ENCODE measurements at regions not wholly inside any gene's neighbourhood (a gene's known extent, or its start where the extent isn't known, plus 50 kb on each side); places are given as distances from the start of the nearest gene placed in this dataset.
"Not testable (repeated sequence)": the region's sequence is repeated elsewhere in the genome, so short reads cannot be mapped to it uniquely, and the experiment has no call there.

DNA sequence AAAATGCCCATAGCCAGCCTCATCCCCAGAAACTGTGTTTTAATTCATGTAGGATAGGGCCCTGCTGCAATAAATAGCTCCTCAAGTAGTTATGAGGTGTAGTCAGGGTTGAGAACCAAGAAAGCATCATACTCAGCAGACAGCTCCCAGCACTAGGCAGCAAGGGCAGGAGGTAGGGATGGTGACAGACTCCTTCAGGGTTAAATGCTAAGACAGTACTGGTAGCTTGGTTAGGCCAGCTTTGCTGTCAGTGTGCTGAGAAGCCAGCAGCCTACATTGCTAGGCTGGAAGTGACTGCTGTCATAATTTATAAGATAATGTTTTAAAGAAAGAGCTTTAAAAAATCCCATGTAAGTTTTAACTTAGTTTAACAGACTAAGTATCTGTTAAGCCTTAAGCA, 113.9 kb upstream of the IMMP2L start:
- no peak for DNase-seq

DNA sequence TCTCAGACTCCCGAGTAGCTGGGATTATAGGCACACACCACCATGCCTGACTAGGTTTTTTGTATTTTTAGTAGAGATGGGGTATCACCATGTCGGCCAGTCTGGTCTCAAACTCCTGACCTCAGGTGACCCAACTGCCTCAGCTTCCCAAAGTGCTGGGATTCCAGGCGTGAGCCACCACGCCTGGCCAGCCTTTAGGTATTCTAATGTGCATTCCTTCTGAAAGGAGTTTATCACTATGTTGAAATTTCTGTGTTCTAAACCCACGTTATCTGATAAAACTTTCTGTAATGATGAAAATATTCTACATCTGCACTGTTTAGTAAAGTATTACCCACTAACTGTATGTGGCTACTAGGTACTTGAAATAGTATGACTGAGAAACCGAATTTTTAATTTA, 110.6 kb upstream of the IMMP2L start:
- no peak for DNase-seq

DNA sequence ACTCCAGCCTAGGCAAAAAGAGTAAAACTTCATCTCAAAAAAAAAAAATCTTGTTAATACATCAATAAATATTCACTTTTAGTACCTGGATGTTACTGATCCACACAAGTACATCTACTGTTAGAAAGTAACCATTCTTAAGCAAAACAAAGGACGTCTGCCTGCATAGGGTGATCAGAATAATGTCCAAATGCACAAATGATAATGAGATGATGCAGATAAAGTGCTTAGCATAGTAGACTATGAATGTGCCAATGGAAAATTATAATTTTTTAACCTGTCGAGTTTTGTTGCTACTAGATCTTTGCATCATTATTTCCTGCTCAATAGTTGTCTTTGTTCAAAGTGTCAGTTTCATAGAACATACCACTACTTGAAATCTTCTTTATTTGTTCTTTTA, 109.6 kb upstream of the IMMP2L start:
- DNase-seq: no peak

DNA sequence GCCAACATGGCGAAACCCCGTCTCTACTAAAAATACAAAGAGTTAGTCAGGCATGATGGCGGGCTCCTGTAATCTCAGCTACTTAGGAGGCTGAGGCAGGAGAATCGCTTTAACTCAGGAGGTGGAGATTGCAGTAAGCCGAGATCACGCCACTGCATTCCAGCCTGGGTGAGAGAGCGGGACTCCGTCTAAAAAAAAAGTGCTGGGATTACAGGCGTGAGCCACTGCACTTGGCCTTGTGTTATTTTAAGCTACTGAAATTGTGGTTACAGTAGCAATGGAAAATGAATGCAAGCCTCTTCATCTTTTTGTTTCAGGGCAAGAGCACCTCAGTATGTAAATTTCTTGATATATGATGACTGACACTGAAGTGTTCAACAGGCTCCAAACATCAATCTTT, 106.4 kb upstream of the IMMP2L start:
- no peak for DNase-seq

DNA sequence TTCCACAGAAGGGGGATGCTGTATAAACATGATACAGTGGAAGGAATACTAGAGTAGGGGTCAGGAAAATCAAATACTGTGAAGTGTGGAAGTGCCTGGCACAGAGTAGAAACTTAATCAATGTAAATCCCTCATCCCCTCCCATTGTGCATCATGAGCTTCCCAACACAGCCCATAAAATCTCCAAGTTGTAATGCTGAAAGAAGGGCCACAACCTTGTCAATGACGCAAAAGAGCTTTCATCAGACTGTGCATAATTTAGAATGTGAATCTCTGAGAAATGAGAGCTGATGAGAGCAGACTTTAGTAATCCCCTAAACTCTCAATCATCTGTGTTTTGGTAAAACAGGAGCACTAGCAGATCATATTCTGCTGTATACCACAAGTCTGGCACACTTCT, 105.2 kb upstream of the IMMP2L start:
- no peak for DNase-seq

DNA sequence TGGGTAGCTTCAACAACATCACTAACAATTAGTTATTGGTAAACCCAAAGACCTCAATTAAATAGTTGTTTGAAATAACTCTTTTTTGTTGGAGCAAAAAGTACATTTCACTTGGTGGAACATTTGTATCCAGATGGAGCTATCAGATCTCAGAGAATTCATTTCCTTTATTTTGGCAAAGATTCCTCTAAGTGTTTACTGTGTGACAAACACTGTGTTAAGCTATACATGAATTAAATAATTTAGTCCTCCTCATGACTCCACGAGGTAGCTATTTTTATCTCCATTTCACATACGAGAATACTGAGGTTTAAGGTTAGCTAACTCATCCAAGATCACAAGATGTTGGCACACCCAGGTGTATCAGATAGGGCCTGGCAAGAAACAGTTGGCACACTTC, 104.0 kb upstream of the IMMP2L start:
- no peak for DNase-seq

DNA sequence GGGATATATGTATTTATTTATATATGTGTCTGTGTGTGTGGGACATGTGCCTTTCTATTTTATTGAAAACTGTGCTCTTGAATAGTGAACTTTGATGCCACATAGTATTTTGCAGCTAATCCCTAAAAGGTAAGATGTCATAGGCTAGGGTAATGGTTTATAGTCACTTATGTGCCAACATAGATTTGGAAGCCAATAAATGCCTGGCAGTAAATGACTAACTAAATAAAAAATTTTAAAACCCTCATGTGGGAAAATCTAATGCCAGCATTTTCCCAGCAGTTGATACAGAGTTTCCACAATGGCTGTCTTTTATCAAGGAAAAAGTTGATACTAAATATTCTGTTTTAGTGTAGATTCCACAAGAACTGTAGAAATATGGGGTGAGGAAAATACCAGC, 101.5 kb upstream of the IMMP2L start:
- no peak for DNase-seq

GRCh38 chr7:111662386-111662785, 100.1 kb upstream of the IMMP2L start:
- DNase-seq: no peak

DNA sequence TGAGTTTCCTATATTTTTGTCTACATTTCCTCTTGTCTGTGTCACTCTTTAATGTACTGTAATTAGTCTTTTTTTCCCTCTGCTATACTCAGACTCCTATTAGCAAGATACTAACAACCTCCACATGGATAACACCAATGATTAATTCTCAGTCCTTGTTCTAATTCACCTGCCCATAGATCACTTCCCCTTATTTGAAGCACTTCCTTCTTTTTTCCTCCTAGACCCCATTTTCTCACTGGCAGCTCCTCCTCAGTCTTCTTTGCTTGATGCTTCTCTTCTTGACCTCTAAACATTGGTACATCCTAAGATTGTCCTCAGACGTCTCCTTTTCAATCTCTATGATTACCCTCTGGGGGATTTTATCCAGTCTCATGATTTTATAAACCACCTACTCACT, 98.2 kb upstream of the IMMP2L start:
- no peak for DNase-seq

- DNase-seq: no peak
Measured at GRCh38 chr7:111658546-111658945, 96.3 kb upstream of the IMMP2L start.

DNA sequence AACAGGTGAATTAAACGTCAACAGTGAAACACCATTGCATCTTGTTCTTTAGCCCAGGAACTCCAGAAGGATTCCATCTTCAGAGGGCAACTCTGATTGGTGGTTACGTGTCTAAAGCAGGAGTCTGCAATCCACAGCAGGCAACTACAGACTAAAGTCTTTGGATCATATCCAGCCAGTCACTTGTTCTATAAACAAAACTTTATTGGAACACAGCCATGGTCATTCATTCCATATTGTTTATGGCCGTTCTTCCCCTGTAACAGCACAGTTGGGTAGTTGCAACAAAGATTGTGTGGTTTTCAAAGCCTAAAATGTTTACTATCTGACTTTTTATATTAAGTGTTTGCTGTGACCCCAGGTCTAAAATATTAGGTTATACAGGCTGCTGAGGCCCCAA, 94.7 kb upstream of the IMMP2L start:
- DNase-seq: no peak

DNA sequence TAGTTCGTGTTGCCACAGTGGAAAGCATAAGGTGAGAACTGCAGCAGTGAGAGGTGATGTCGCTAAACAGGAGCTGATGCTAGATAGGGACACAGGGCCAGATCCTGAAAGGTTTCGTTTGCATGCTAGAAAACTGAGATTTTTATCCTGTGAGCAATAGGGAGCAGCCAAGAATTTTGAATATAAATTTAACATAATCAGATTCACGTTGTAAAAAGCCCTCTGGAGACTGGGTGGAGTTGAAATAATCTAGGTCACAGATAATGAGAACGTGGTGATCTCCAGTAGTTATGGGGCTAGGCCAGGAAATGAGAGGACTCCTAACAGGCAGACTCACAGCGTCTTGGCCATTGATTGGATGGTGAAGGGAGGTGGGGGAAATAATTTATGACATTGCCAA, 92.1 kb upstream of the IMMP2L start:
- no peak for DNase-seq

- no peak for DNase-seq
Measured at GRCh38 chr7:111653846-111654245, 91.6 kb upstream of the IMMP2L start.

DNA sequence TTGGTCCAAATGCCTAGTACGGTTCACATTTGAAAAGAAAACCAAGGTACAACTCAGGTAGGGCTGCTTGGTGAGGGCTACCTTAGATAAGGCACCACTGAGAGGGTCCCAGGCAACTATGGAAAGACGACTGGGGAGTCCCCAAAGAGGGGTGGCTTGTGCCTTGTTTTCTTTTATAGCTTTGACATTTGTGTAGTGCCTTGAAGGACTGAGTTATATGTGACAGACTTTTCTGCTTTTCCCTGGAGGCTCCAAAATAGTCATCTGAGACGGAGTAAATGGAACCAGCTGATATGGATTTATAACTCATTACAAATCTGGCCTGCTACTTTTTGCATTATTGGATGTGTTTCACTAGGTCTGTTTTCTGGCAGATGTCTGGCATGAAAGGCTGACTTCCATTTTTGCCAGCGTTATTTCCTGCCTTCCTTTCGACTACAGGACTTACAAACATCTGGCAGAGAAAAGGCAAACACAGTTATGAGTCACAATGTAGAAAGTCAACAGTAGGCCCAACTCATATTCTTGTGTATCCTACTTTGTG, 88.2 kb upstream of the IMMP2L start:
- DNase-seq: peak; percentile 0

GRCh38 chr7:111647881-111648280, 85.6 kb upstream of the IMMP2L start:
- DNase-seq: no peak

- DNase-seq: not testable (repeated sequence)
Measured at GRCh38 chr7:111644595-111644994, 82.3 kb upstream of the IMMP2L start.

DNA sequence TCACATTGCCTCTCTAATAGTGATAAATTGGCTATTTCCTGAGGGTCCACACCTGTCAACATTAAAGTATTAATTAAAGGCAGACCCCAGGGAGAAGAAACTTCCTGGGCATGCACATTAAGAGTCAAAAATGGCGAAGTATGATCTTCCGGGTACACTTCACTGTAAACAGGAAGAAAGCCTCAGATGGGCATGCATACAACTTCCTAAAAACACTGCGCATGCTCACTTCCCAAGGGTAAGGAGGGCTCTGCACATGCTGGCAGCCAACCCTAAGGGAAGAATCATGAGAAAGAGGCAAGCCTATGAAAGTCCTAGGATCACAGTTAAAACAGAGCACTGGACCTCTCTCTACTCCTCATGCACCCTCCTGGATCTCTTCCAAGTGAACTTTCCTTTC, 80.1 kb upstream of the IMMP2L start:
- no peak for DNase-seq

- DNase-seq: no peak
Measured at GRCh38 chr7:111640416-111640815, 78.1 kb upstream of the IMMP2L start.

GRCh38 chr7:111639934-111640333, 77.6 kb upstream of the IMMP2L start:
- no peak for DNase-seq

GRCh38 chr7:111638078-111638477, 75.8 kb upstream of the IMMP2L start:
- DNase-seq: no peak

DNA sequence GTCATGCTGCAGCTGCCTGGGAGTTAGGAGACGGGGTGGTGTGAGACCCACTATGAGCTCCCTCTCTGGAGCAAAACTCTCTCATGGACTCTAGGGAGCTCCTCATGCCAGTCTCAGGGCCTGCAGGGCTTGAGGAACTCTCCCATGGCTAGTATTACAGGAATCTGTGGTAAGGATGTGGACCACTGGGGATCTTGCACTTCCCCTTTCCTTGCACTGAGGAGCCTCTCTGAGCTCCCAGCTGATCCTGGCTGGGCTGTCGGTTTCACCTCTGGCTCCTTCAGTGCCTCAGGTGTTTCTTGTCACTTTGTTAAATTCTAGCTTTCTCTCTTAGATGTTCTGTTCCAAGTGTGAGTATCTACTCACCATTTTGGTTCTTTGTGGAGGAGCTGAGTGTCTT, 71.6 kb upstream of the IMMP2L start:
- DNase-seq: no peak

DNA sequence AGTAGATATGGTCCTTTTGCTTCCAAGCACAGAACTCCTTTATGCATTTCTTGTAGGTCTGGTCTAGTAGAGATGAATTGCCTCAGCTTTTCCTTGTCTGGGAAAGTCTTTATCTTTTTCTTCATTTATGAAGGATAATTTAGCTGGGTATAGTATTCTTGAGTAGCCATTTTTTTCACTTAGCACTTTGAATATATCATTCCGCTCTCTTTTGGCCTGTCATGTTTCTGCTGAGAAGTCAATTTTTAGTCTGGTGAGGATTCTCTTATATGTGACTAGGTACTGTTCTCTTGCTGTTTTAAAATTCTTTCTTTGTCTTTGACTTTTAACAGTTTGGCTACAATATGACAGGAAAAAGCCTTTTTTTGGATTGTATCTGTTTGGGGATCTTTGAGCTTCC, 68.6 kb upstream of the IMMP2L start:
- DNase-seq: no peak

- no peak for DNase-seq
Measured at GRCh38 chr7:111622084-111622483, 59.8 kb upstream of the IMMP2L start.
